SK-N-SH (cell line): ENCODE measurements at regions not wholly inside any gene's neighbourhood (a gene's known extent, or its start where the extent isn't known, plus 50 kb on each side); places are given as distances from the start of the nearest gene placed in this dataset.

Source experiments
- CHD2 ChIP-seq: fragments of 150-350 bp; IDR thresholded peaks from 2 replicates; pipeline ENCODE4 v1.6.1; 2018; ENCODE audit warnings: low read length; ENCODE audit not compliant: partially characterized antibody
- POLR2AphosphoS5 ChIP-seq: IDR thresholded peaks from 2 replicates; pipeline ENCODE4 v1.6.1; 2012; ENCODE audit warnings: low read depth, low read length
- RFX5 ChIP-seq: IDR thresholded peaks from 2 replicates; pipeline ENCODE4 v1.6.1; 2012; ENCODE audit warnings: mild to moderate bottlenecking, improper control_type of control experiment, low read length
- RXRA ChIP-seq: IDR thresholded peaks from 2 replicates; pipeline ENCODE4 v1.4.0; 2012; ENCODE audit warnings: low read depth, mild to moderate bottlenecking, borderline replicate concordance
- SIN3A ChIP-seq: IDR thresholded peaks from 2 replicates; pipeline ENCODE4 v1.6.1; 2012; ENCODE audit warnings: low read depth, mild to moderate bottlenecking, low read length, moderate library complexity, borderline replicate concordance
- SMC3 ChIP-seq: IDR thresholded peaks from 2 replicates; pipeline ENCODE4 v1.6.1; 2012; ENCODE audit warnings: low read depth, low read length, improper control_type of control experiment
- TF ChIP-seq, protein P1 (sequence below): fragments of 200-600 bp; sonication (generic); IDR thresholded peaks from 2 replicates; pipeline ENCODE4 v1.6.1; 2017; ENCODE audit warnings: antibody characterized with exemption, mild to moderate bottlenecking, moderate library complexity

DNA sequence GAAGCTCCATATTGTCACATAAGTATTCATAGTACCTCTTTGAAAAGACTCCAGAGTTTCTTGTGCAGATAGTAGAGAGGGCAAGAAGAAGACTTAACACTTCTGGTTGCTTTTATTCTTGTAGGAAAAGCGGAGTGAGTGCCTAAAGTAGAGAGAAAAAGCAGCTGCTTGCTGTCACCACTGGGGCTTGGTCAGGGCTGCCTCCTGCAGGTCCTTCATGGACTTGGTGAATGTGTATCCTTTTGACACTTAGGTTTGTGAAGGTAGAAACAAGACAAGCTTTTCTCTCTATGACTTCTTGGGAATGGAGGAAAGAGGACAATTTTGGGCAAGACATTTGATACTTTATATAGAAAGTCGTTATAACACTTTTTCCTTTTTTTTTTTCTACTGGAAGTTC lies 312.8 kb upstream of the FANCL start:
- TF ChIP-seq SIN3A (no peak), SMC3 (peak; percentile 13; the same call in 1 of the 2 replicates), POLR2AphosphoS5 (no peak), RFX5 (no peak), CHD2 (no peak), RXRA (no peak)
- TF ChIP-seq, protein P1, sequence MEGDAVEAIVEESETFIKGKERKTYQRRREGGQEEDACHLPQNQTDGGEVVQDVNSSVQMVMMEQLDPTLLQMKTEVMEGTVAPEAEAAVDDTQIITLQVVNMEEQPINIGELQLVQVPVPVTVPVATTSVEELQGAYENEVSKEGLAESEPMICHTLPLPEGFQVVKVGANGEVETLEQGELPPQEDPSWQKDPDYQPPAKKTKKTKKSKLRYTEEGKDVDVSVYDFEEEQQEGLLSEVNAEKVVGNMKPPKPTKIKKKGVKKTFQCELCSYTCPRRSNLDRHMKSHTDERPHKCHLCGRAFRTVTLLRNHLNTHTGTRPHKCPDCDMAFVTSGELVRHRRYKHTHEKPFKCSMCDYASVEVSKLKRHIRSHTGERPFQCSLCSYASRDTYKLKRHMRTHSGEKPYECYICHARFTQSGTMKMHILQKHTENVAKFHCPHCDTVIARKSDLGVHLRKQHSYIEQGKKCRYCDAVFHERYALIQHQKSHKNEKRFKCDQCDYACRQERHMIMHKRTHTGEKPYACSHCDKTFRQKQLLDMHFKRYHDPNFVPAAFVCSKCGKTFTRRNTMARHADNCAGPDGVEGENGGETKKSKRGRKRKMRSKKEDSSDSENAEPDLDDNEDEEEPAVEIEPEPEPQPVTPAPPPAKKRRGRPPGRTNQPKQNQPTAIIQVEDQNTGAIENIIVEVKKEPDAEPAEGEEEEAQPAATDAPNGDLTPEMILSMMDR = no peak; the same call in 1 of the 2 replicates
